ENCODE measurements at regions not wholly inside any gene's neighbourhood (a gene's known extent, or its start where the extent isn't known, plus 50 kb on each side); places are given as distances from the start of the nearest gene placed in this dataset.

GRCh38 chr14:44700184-44700583 is 193.1 kb upstream of the FSCB start:
- DNase-seq: no peak
- H3K4me1 Mint-ChIP-seq: no peaks in the 10 kb centered on the region

GRCh38 chr14:44699391-44699790 is 192.3 kb upstream of the FSCB start:
- Mint-ChIP-seq H3K4me1 (no peaks in the 10 kb centered on the region), H3K4me3 (no peak overlapping the region), H3K27ac (no peak overlapping the region), H3K27me3 (no peaks in the 10 kb centered on the region), H3K9me3 (peaks cover 0 to 5% of the 10 kb centered on the region in 2 donors)
- ATAC-seq: no peak
- DNase-seq: no peak

More at GRCh38 chr14:44700184-44700583, 193.1 kb upstream of the FSCB start:
- ATAC-seq: no peak
- H3K27me3 Mint-ChIP-seq: no peaks in the 10 kb centered on the region
- H3K27ac Mint-ChIP-seq: no peak overlapping the region
- no peak overlapping the region for H3K4me3 Mint-ChIP-seq
- peaks cover 0 to 5% of the 10 kb centered on the region in 2 donors for H3K9me3 Mint-ChIP-seq

GRCh38 chr14:44669496-44669895 is 162.4 kb upstream of the FSCB start:
- ATAC-seq (no peak), DNase-seq (no peak)
- Mint-ChIP-seq H3K9me3 (peaks cover 7 to 18% of the 10 kb centered on the region in 2 donors), H3K27me3 (no peaks in the 10 kb centered on the region), H3K4me1 (no peaks in the 10 kb centered on the region), H3K4me3 (no peak overlapping the region), H3K27ac (no peak overlapping the region)

GRCh38 chr14:44663136-44663535 is 156.1 kb upstream of the FSCB start:
- H3K4me3 Mint-ChIP-seq: no peak overlapping the region
- peaks cover 14% of the 10 kb centered on the region for H3K4me1 Mint-ChIP-seq
- DNase-seq (no peak), ATAC-seq (no peak)
- H3K9me3 Mint-ChIP-seq: no peaks in the 10 kb centered on the region
- H3K27me3 Mint-ChIP-seq: no peaks in the 10 kb centered on the region
- peak overlapping the region; percentile 12 to 36 for H3K27ac Mint-ChIP-seq

- Mint-ChIP-seq H3K27ac (peak overlapping the region; percentile 36 to 72), H3K4me3 (peak overlapping the region; percentile 22 to 48), H3K9me3 (no peaks in the 10 kb centered on the region), H3K27me3 (no peaks in the 10 kb centered on the region), H3K4me1 (peaks cover 14% of the 10 kb centered on the region)
- ATAC-seq (no peak), DNase-seq (no peak)
Observed at GRCh38 chr14:44662250-44662891, 155.3 kb upstream of the FSCB start.

GRCh38 chr14:44658389-44658696 is 151.3 kb upstream of the FSCB start:
- Mint-ChIP-seq H3K4me1 (peaks cover 7% of the 10 kb centered on the region), H3K4me3 (no peak overlapping the region), H3K9me3 (no peaks in the 10 kb centered on the region), H3K27ac (no peak overlapping the region), H3K27me3 (no peaks in the 10 kb centered on the region)
- DNase-seq (no peak), ATAC-seq (no peak)

- DNase-seq: no peak
- ATAC-seq: no peak
- Mint-ChIP-seq H3K27ac (no peak overlapping the region), H3K27me3 (no peaks in the 10 kb centered on the region), H3K4me1 (peaks cover 7% of the 10 kb centered on the region), H3K4me3 (no peak overlapping the region), H3K9me3 (no peaks in the 10 kb centered on the region)
Observed at GRCh38 chr14:44657696-44658388, 150.8 kb upstream of the FSCB start.

GRCh38 chr14:44657203-44657602 is 150.1 kb upstream of the FSCB start:
- no peaks in the 10 kb centered on the region for H3K27me3 Mint-ChIP-seq
- H3K4me3 Mint-ChIP-seq: no peak overlapping the region
- no peaks in the 10 kb centered on the region for H3K9me3 Mint-ChIP-seq
- no peak for DNase-seq
- H3K27ac Mint-ChIP-seq: no peak overlapping the region
- no peak for ATAC-seq
- peaks cover 2% of the 10 kb centered on the region for H3K4me1 Mint-ChIP-seq

GRCh38 chr14:44654591-44654990 is 147.5 kb upstream of the FSCB start:
- DNase-seq (no peak), ATAC-seq (no peak)
- H3K9me3 Mint-ChIP-seq: no peaks in the 10 kb centered on the region
- H3K4me3 Mint-ChIP-seq: no peak overlapping the region
- H3K27ac Mint-ChIP-seq: no peak overlapping the region
- H3K4me1 Mint-ChIP-seq: no peaks in the 10 kb centered on the region
- H3K27me3 Mint-ChIP-seq: peaks cover 3% of the 10 kb centered on the region

- no peak overlapping the region for H3K27ac Mint-ChIP-seq
- DNase-seq: no peak
- no peak for ATAC-seq
- peaks cover 8% of the 10 kb centered on the region for H3K27me3 Mint-ChIP-seq
- H3K9me3 Mint-ChIP-seq: no peaks in the 10 kb centered on the region
- no peaks in the 10 kb centered on the region for H3K4me1 Mint-ChIP-seq
- H3K4me3 Mint-ChIP-seq: no peak overlapping the region
Observed at GRCh38 chr14:44653641-44654040, 146.6 kb upstream of the FSCB start.

GRCh38 chr14:44652640-44653039 is 145.6 kb upstream of the FSCB start:
- DNase-seq: no peak
- Mint-ChIP-seq H3K4me3 (no peak overlapping the region), H3K4me1 (no peaks in the 10 kb centered on the region), H3K9me3 (no peaks in the 10 kb centered on the region), H3K27me3 (peaks cover 8% of the 10 kb centered on the region), H3K27ac (no peak overlapping the region)
- ATAC-seq: no peak

GRCh38 chr14:44649061-44649460 is 142.0 kb upstream of the FSCB start:
- H3K9me3 Mint-ChIP-seq: no peaks in the 10 kb centered on the region
- H3K4me1 Mint-ChIP-seq: no peaks in the 10 kb centered on the region
- ATAC-seq: no peak
- H3K4me3 Mint-ChIP-seq: no peak overlapping the region
- DNase-seq: no peak
- no peak overlapping the region for H3K27ac Mint-ChIP-seq
- peaks cover 8% of the 10 kb centered on the region for H3K27me3 Mint-ChIP-seq

GRCh38 chr14:44640416-44640815 is 133.3 kb upstream of the FSCB start:
- ATAC-seq (no peak), DNase-seq (no peak)
- no peaks in the 10 kb centered on the region for H3K9me3 Mint-ChIP-seq
- no peak overlapping the region for H3K27ac Mint-ChIP-seq
- H3K4me3 Mint-ChIP-seq: no peak overlapping the region
- H3K27me3 Mint-ChIP-seq: no peaks in the 10 kb centered on the region
- H3K4me1 Mint-ChIP-seq: no peaks in the 10 kb centered on the region

- ATAC-seq: no peak
Observed at GRCh38 chr14:44639781-44640385, 132.8 kb upstream of the FSCB start.

GRCh38 chr14:44634692-44635091 is 127.6 kb upstream of the FSCB start:
- no peak for DNase-seq

More at GRCh38 chr14:44639781-44640385, 132.8 kb upstream of the FSCB start:
- no peaks in the 10 kb centered on the region for H3K9me3 Mint-ChIP-seq
- H3K27ac Mint-ChIP-seq: no peak overlapping the region
- H3K4me1 Mint-ChIP-seq: no peaks in the 10 kb centered on the region
- DNase-seq: no peak
- H3K4me3 Mint-ChIP-seq: no peak overlapping the region
- H3K27me3 Mint-ChIP-seq: no peaks in the 10 kb centered on the region

GRCh38 chr14:44626423-44626822 is 119.3 kb upstream of the FSCB start:
- Mint-ChIP-seq H3K27me3 (no peaks in the 10 kb centered on the region), H3K9me3 (peaks cover 0 to 1% of the 10 kb centered on the region in 2 donors)
- DNase-seq: no peak

More at GRCh38 chr14:44634692-44635091, 127.6 kb upstream of the FSCB start:
- Mint-ChIP-seq H3K9me3 (peaks cover 0 to 4% of the 10 kb centered on the region in 2 donors), H3K4me1 (no peaks in the 10 kb centered on the region), H3K4me3 (no peak overlapping the region), H3K27me3 (no peaks in the 10 kb centered on the region), H3K27ac (no peak overlapping the region)
- no peak for ATAC-seq

More at GRCh38 chr14:44626423-44626822, 119.3 kb upstream of the FSCB start:
- Mint-ChIP-seq H3K4me3 (no peak overlapping the region), H3K4me1 (no peaks in the 10 kb centered on the region), H3K27ac (no peak overlapping the region)
- ATAC-seq: no peak

Data from stimulated activated naive CD8-positive, alpha-beta T cell treated with anti-CD3 and anti-CD28 coated beads, Interleukin-15, amount 100 ng/mL, for 72 hours (primary cell).